SJCRH30 (cell line): ENCODE measurements at regions not wholly inside any gene's neighbourhood (a gene's known extent, or its start where the extent isn't known, plus 50 kb on each side); places are given as distances from the start of the nearest gene placed in this dataset.
"Not testable (repeated sequence)": the region's sequence is repeated elsewhere in the genome, so short reads cannot be mapped to it uniquely, and the experiment has no call there.

Source experiments
- DNase-seq, 2 experiments: peaks; one replicate each; pipeline ENCODE4 v3.0.0-alpha.2; 2015 to 2020
- H3K27ac ChIP-seq: fragments of 250-450 bp; sonication (Bioruptor Pico); 2 replicates; pipeline ENCODE4 v1.5.1; 2020; ENCODE audit warnings: mild to moderate bottlenecking, moderate library complexity
- H3K27me3 ChIP-seq: fragments of 250-450 bp; sonication (Bioruptor Pico); 2 replicates; pipeline ENCODE4 v1.5.1; 2020; ENCODE audit warnings: mild to moderate bottlenecking, moderate library complexity
- H3K36me3 ChIP-seq: fragments of 250-450 bp; sonication (Bioruptor Pico); 2 replicates; pipeline ENCODE4 v1.5.1; 2020; ENCODE audit warnings: mild to moderate bottlenecking, moderate library complexity
- H3K4me1 ChIP-seq: fragments of 250-450 bp; sonication (Bioruptor Pico); 2 replicates; pipeline ENCODE4 v1.5.1; 2020; ENCODE audit warnings: mild to moderate bottlenecking, moderate library complexity
- H3K4me3 ChIP-seq: fragments of 250-450 bp; sonication (Bioruptor Pico); 2 replicates; pipeline ENCODE4 v1.5.1; 2020; ENCODE audit warnings: mild to moderate bottlenecking, moderate library complexity
- H3K9me3 ChIP-seq: fragments of 250-450 bp; sonication (Bioruptor Pico); replicated peaks from 2 replicates; pipeline ENCODE4 v1.5.1; 2020; ENCODE audit warnings: mild to moderate bottlenecking, moderate library complexity

GRCh38 chr15:20022349-20022748 is 519.3 kb downstream of the GOLGA6L6 start:
- not testable (repeated sequence) for H3K4me3 ChIP-seq, H3K9me3 ChIP-seq, H3K36me3 ChIP-seq, DNase-seq, H3K4me1 ChIP-seq, H3K27me3 ChIP-seq, H3K27ac ChIP-seq

GRCh38 chr15:20021351-20021750 is 520.2 kb downstream of the GOLGA6L6 start:
- not testable (repeated sequence) for H3K27ac ChIP-seq, H3K36me3 ChIP-seq, DNase-seq, H3K4me1 ChIP-seq, H3K27me3 ChIP-seq, H3K9me3 ChIP-seq, H3K4me3 ChIP-seq

GRCh38 chr15:20020588-20020987 is 521.0 kb downstream of the GOLGA6L6 start:
- DNase-seq, H3K27me3 ChIP-seq: not testable (repeated sequence)

GRCh38 chr15:20019758-20020157 is 521.8 kb downstream of the GOLGA6L6 start:
- H3K4me3 ChIP-seq, H3K27ac ChIP-seq, H3K36me3 ChIP-seq, H3K4me1 ChIP-seq, H3K9me3 ChIP-seq, DNase-seq, H3K27me3 ChIP-seq: not testable (repeated sequence)

More at GRCh38 chr15:20020588-20020987, 521.0 kb downstream of the GOLGA6L6 start:
- not testable (repeated sequence) for H3K9me3 ChIP-seq, H3K27ac ChIP-seq, H3K36me3 ChIP-seq, H3K4me3 ChIP-seq, H3K4me1 ChIP-seq

- H3K4me1 ChIP-seq, DNase-seq, H3K9me3 ChIP-seq, H3K27ac ChIP-seq, H3K36me3 ChIP-seq, H3K27me3 ChIP-seq, H3K4me3 ChIP-seq: not testable (repeated sequence)
Observed at GRCh38 chr15:20017581-20017980, 524.0 kb downstream of the GOLGA6L6 start.

- not testable (repeated sequence) for H3K9me3 ChIP-seq, DNase-seq, H3K4me3 ChIP-seq, H3K27me3 ChIP-seq, H3K27ac ChIP-seq, H3K36me3 ChIP-seq, H3K4me1 ChIP-seq
Observed at GRCh38 chr15:20016941-20017340, 524.7 kb downstream of the GOLGA6L6 start.

- not testable (repeated sequence) for H3K36me3 ChIP-seq, DNase-seq, H3K4me1 ChIP-seq, H3K9me3 ChIP-seq, H3K27me3 ChIP-seq, H3K27ac ChIP-seq, H3K4me3 ChIP-seq
Observed at GRCh38 chr15:20012837-20013236, 528.8 kb downstream of the GOLGA6L6 start.

- H3K4me3 ChIP-seq, H3K9me3 ChIP-seq, H3K36me3 ChIP-seq, H3K4me1 ChIP-seq, H3K27me3 ChIP-seq, H3K27ac ChIP-seq, DNase-seq: not testable (repeated sequence)
Observed at GRCh38 chr15:20010759-20011158, 530.8 kb downstream of the GOLGA6L6 start.

- H3K27ac ChIP-seq, H3K9me3 ChIP-seq, H3K36me3 ChIP-seq, H3K27me3 ChIP-seq, H3K4me1 ChIP-seq, H3K4me3 ChIP-seq, DNase-seq: not testable (repeated sequence)
Observed at GRCh38 chr15:20009619-20010018, 532.0 kb downstream of the GOLGA6L6 start.

- not testable (repeated sequence) for H3K4me1 ChIP-seq, H3K4me3 ChIP-seq, DNase-seq, H3K36me3 ChIP-seq, H3K27ac ChIP-seq, H3K27me3 ChIP-seq, H3K9me3 ChIP-seq
Observed at GRCh38 chr15:20007338-20007737, 534.3 kb downstream of the GOLGA6L6 start.

- H3K4me3 ChIP-seq, H3K27ac ChIP-seq, H3K36me3 ChIP-seq, H3K9me3 ChIP-seq, H3K27me3 ChIP-seq, H3K4me1 ChIP-seq, DNase-seq: not testable (repeated sequence)
Observed at GRCh38 chr15:20003471-20003870, 538.1 kb downstream of the GOLGA6L6 start.

GRCh38 chr15:20002560-20002959 is 539.0 kb downstream of the GOLGA6L6 start:
- not testable (repeated sequence) for DNase-seq, H3K4me3 ChIP-seq, H3K4me1 ChIP-seq, H3K9me3 ChIP-seq, H3K27ac ChIP-seq, H3K27me3 ChIP-seq, H3K36me3 ChIP-seq

GRCh38 chr15:19996574-19997194 is 544.9 kb downstream of the GOLGA6L6 start:
- not testable (repeated sequence) for DNase-seq, H3K27me3 ChIP-seq, H3K27ac ChIP-seq, H3K4me1 ChIP-seq, H3K9me3 ChIP-seq, H3K4me3 ChIP-seq, H3K36me3 ChIP-seq

GRCh38 chr15:19995296-19995695 is 546.3 kb downstream of the GOLGA6L6 start:
- DNase-seq, H3K4me3 ChIP-seq, H3K27me3 ChIP-seq, H3K36me3 ChIP-seq, H3K4me1 ChIP-seq, H3K27ac ChIP-seq, H3K9me3 ChIP-seq: not testable (repeated sequence)

- Histone ChIP-seq H3K4me3 (no peak overlapping the region), H3K9me3 (no peaks in the 10 kb centered on the region), H3K4me1 (no peaks in the 10 kb centered on the region), H3K36me3 (no peaks in the 10 kb centered on the region), H3K27me3 (no peaks in the 10 kb centered on the region), H3K27ac (no peak overlapping the region)
- DNase-seq, result no peak
Observed at GRCh38 chr15:19992428-19992827, 549.2 kb downstream of the GOLGA6L6 start.

- no peaks in the 10 kb centered on the region for H3K27me3 ChIP-seq
Observed at GRCh38 chr15:19988094-19988660, 553.4 kb downstream of the GOLGA6L6 start.

More at GRCh38 chr15:19988094-19988660, 553.4 kb downstream of the GOLGA6L6 start:
- no peaks in the 10 kb centered on the region for H3K4me1 ChIP-seq
- no peaks in the 10 kb centered on the region for H3K36me3 ChIP-seq
- no peak overlapping the region for H3K27ac ChIP-seq
- no peak overlapping the region for H3K4me3 ChIP-seq
- DNase-seq, result no peak
- H3K9me3 ChIP-seq, result no peaks in the 10 kb centered on the region
